ENCODE measurements at regions not wholly inside any gene's neighbourhood (a gene's known extent, or its start where the extent isn't known, plus 50 kb on each side); places are given as distances from the start of the nearest gene placed in this dataset.

DNA sequence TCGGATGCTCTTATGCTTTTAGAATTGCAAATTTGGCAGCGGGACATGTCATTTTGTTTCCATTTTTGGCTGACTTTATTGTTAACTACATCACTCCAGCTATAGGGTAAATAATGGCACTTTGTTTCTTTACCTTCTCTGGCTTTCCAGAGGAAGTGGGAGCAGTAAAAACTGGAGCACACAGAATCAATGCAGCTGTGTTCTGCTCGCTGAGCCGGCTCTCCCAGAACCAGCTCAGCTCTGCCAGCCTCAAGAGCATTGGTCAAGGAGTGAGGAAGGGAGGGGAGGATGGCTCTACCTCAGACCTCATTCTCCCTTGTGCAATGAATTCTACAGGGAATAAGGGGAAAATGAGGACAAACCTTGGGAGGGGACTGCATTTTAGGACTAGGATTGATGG is 50.5 kb upstream of the SPATA13 start:
- Histone ChIP-seq H3K9me3 (no peaks in the 10 kb centered on the region), H3K4me3 (no peak overlapping the region), H3K4me1 (no peaks in the 10 kb centered on the region), H3K36me3 (ENCODE audit: low read depth, missing control alignments) (no peaks in the 10 kb centered on the region), H3K27me3 (no peaks in the 10 kb centered on the region), H3K27ac (no peak overlapping the region)
- 50 to 53% methylated on average over 4 of the region's 4 CpGs for WGBS, 2 donors
- intact Hi-C loops (cut with DNase I; ENCODE audit: low total_unique reads) = no loop called here
- no peak for DNase-seq
- TF ChIP-seq POLR2A (IDR thresholded peaks at IDR 0.05) = no peak
- TF ChIP-seq, protein P1, sequence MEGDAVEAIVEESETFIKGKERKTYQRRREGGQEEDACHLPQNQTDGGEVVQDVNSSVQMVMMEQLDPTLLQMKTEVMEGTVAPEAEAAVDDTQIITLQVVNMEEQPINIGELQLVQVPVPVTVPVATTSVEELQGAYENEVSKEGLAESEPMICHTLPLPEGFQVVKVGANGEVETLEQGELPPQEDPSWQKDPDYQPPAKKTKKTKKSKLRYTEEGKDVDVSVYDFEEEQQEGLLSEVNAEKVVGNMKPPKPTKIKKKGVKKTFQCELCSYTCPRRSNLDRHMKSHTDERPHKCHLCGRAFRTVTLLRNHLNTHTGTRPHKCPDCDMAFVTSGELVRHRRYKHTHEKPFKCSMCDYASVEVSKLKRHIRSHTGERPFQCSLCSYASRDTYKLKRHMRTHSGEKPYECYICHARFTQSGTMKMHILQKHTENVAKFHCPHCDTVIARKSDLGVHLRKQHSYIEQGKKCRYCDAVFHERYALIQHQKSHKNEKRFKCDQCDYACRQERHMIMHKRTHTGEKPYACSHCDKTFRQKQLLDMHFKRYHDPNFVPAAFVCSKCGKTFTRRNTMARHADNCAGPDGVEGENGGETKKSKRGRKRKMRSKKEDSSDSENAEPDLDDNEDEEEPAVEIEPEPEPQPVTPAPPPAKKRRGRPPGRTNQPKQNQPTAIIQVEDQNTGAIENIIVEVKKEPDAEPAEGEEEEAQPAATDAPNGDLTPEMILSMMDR (IDR thresholded peaks at IDR 0.05) = no peak

Measured in testis (tissue), 2 donors.